SK-N-SH (cell line): ENCODE measurements at regions not wholly inside any gene's neighbourhood (a gene's known extent, or its start where the extent isn't known, plus 50 kb on each side); places are given as distances from the start of the nearest gene placed in this dataset.

Source experiments
- CTCF ChIA-PET: fragments of 300-600, 350-600 bp; formaldehyde crosslinking; extraction: SDS; loops from one replicate; lab custom pipeline; 2021; lab: Yijun Ruan, JAX
- POLR2A ChIA-PET: fragments of 350-600 bp; sonication (Branson Sonifier 250); formaldehyde crosslinking; extraction: SDS; loops from one replicate; lab custom pipeline; 2020; ENCODE audit warnings: antibody characterized with exemption, inconsistent platforms; lab: Yijun Ruan, JAX
- DNase-seq: peaks from one replicate; pipeline ENCODE4 v3.0.0; 2012
- H2AFZ ChIP-seq: fragments of 200-600 bp; sonication (generic); 2 replicates; pipeline ENCODE4 v1.8.1; 2016; ENCODE audit warnings: antibody characterized with exemption, mild to moderate bottlenecking, low read depth
- H3F3A ChIP-seq: fragments of 200-600 bp; sonication (generic); replicated peaks from 2 replicates; pipeline ENCODE3; 2016; ENCODE audit warnings: antibody characterized with exemption, mild to moderate bottlenecking; ENCODE audit not compliant: insufficient read depth
- H3K27ac ChIP-seq, 2 experiments: fragments of 200-500 bp in 1 of 2; fragments of 200-600 bp in 1 of 2; sonication (Bioruptor generic) in 1 of 2; sonication (generic), shearing (Covaris generic) in 1 of 2; 2 replicates each; pipeline versions ENCODE4 v1.5.1 to v1.6.1; 2014 to 2016; ENCODE audit warnings: low read depth in 2 of 2, inconsistent platforms in 1 of 2, low read length in 1 of 2, mild to moderate bottlenecking in 1 of 2, mixed read lengths in 1 of 2
- H3K27me3 ChIP-seq: fragments of 200-600 bp; sonication (generic), shearing (Covaris generic); 2 replicates; pipeline ENCODE4 v1.6.1; 2016; ENCODE audit warnings: mixed run types; ENCODE audit not compliant: insufficient read depth
- H3K36me3 ChIP-seq, 2 experiments: fragments of 200-500 bp in 1 of 2; fragments of 200-600 bp in 1 of 2; sonication (Bioruptor generic) in 1 of 2; sonication (generic) in 1 of 2; replicated peaks in 1 of 2; 2 replicates each; pipeline versions ENCODE3 to v1.5.1; 2014 to 2016; ENCODE audit warnings: low read length in 1 of 2, mild to moderate bottlenecking in 1 of 2; ENCODE audit not compliant: insufficient read depth in 2 of 2, control insufficient read depth in 1 of 2
- H3K4me1 ChIP-seq, 2 experiments: fragments of 200-500 bp in 1 of 2; fragments of 200-600 bp in 1 of 2; sonication (Bioruptor generic) in 1 of 2; sonication (generic), shearing (Covaris generic) in 1 of 2; 2 replicates each; pipeline versions ENCODE4 v1.5.1 to v1.6.1; 2014 to 2016; ENCODE audit warnings: low read depth in 1 of 2, low read length in 1 of 2, mixed run types in 1 of 2; ENCODE audit not compliant: insufficient read depth in 2 of 2, control insufficient read depth in 1 of 2
- H3K4me2 ChIP-seq: fragments of 200-600 bp; sonication (generic), shearing (Covaris generic); 2 replicates; pipeline ENCODE4 v1.6.1; 2017; ENCODE audit warnings: mixed run types
- H3K4me3 ChIP-seq, 2 experiments: fragments of 200-500 bp in 1 of 2; fragments of 200-600 bp in 1 of 2; sonication (Bioruptor generic) in 1 of 2; sonication (generic), shearing (Covaris generic) in 1 of 2; 2 replicates each; pipeline versions ENCODE4 v1.5.1 to v1.8.1; 2014 to 2016; ENCODE audit warnings: low read depth in 2 of 2, inconsistent platforms in 1 of 2, low read length in 1 of 2, mild to moderate bottlenecking in 1 of 2, mixed read lengths in 1 of 2, moderate library complexity in 1 of 2
- H3K79me2 ChIP-seq: fragments of 200-600 bp; sonication (generic); 2 replicates; pipeline ENCODE4 v1.8.1; 2017; ENCODE audit warnings: mild to moderate bottlenecking; ENCODE audit not compliant: insufficient read depth
- H3K9ac ChIP-seq: fragments of 200-600 bp; sonication (generic); 2 replicates; pipeline ENCODE4 v1.6.1; 2017; ENCODE audit warnings: mixed run types
- H3K9me2 ChIP-seq: fragments of 200-600 bp; sonication (generic); 2 replicates; pipeline ENCODE4 v1.6.1; 2017; ENCODE audit warnings: mixed run types
- H3K9me3 ChIP-seq: fragments of 200-600 bp; sonication (generic); 2 replicates; pipeline ENCODE4 v1.6.1; 2017; ENCODE audit warnings: mixed run types, mild to moderate bottlenecking, moderate library complexity
- H4K20me1 ChIP-seq: fragments of 200-600 bp; sonication (generic); 2 replicates; pipeline ENCODE4 v1.6.1; 2017; ENCODE audit warnings: mild to moderate bottlenecking, mixed run types; ENCODE audit not compliant: insufficient read depth
- FOXJ3 ChIP-seq: sonication (generic); formaldehyde crosslinking; IDR thresholded peaks from 2 replicates; pipeline ENCODE4 v1.5.1; 2020; ENCODE audit warnings: mild to moderate bottlenecking, missing genetic modification reagents
- FOXM1 ChIP-seq: IDR thresholded peaks from 2 replicates; pipeline ENCODE4 v1.4.0; 2012; ENCODE audit warnings: low read depth, mild to moderate bottlenecking
- GABPA ChIP-seq: IDR thresholded peaks from 2 replicates; pipeline ENCODE4 v1.4.0; 2012; ENCODE audit warnings: low read depth, mild to moderate bottlenecking
- MAX ChIP-seq: IDR thresholded peaks from 2 replicates; pipeline ENCODE4 v1.4.0; 2012; ENCODE audit warnings: low read depth
- MXI1 ChIP-seq: IDR thresholded peaks from 2 replicates; pipeline ENCODE4 v1.6.1; 2012; ENCODE audit warnings: mild to moderate bottlenecking, low read depth, low read length, improper control_type of control experiment
- NFIC ChIP-seq: IDR thresholded peaks from 2 replicates; pipeline ENCODE4 v1.4.0; 2012; ENCODE audit warnings: borderline replicate concordance
- NRF1 ChIP-seq: IDR thresholded peaks from 2 replicates; pipeline ENCODE4 v1.6.1; 2012; ENCODE audit warnings: low read depth, mild to moderate bottlenecking, low read length
- PBX3 ChIP-seq: IDR thresholded peaks from 2 replicates; pipeline ENCODE4; 2012
- POLR2AphosphoS5 ChIP-seq: IDR thresholded peaks from 2 replicates; pipeline ENCODE4 v1.6.1; 2012; ENCODE audit warnings: low read depth, low read length
- RAD21 ChIP-seq: IDR thresholded peaks from 2 replicates; pipeline ENCODE4 v1.6.1; 2012; ENCODE audit warnings: mild to moderate bottlenecking, low read length
- RFX5 ChIP-seq: IDR thresholded peaks from 2 replicates; pipeline ENCODE4 v1.6.1; 2012; ENCODE audit warnings: mild to moderate bottlenecking, improper control_type of control experiment, low read length
- RXRA ChIP-seq: IDR thresholded peaks from 2 replicates; pipeline ENCODE4 v1.4.0; 2012; ENCODE audit warnings: low read depth, mild to moderate bottlenecking, borderline replicate concordance
- SIN3A ChIP-seq: IDR thresholded peaks from 2 replicates; pipeline ENCODE4 v1.6.1; 2012; ENCODE audit warnings: low read depth, mild to moderate bottlenecking, low read length, moderate library complexity, borderline replicate concordance
- SMC3 ChIP-seq: IDR thresholded peaks from 2 replicates; pipeline ENCODE4 v1.6.1; 2012; ENCODE audit warnings: low read depth, low read length, improper control_type of control experiment
- TAF1 ChIP-seq: IDR thresholded peaks from 2 replicates; pipeline ENCODE4 v1.6.1; 2012; ENCODE audit warnings: low read depth, mild to moderate bottlenecking, low read length, moderate library complexity, borderline replicate concordance
- USF1 ChIP-seq: IDR thresholded peaks from 2 replicates; pipeline ENCODE4 v1.4.0; 2012; ENCODE audit warnings: low read depth, borderline replicate concordance
- USF2 ChIP-seq: fragments of 150-350 bp; IDR thresholded peaks from 2 replicates; pipeline ENCODE4 v1.6.1; 2017; ENCODE audit warnings: antibody characterized with exemption, low read length, low read depth, borderline replicate concordance
- WGBS: methylation state at CpG from one replicate; pipeline ENCODE4 v1.1.6; 2017; ENCODE audit warnings: low lambda C conversion rate; 5-methylcytosine and 5-hydroxymethylcytosine counted together

GRCh38 chr3:59450946-59451763, 401.3 kb upstream of the CFAP20DC start:
- no peak for DNase-seq

GRCh38 chr3:59450437-59450836, 400.6 kb upstream of the CFAP20DC start:
- no peak overlapping the region for H3K4me3 ChIP-seq
- H3K9me2 ChIP-seq: no peaks in the 10 kb centered on the region
- H3F3A ChIP-seq: no peaks in the 10 kb centered on the region
- H3K36me3 ChIP-seq: no peaks in the 10 kb centered on the region
- POLR2A ChIA-PET: no interaction called here
- no peak for TF ChIP-seq FOXJ3 (CRISPR knock-in tag)
- TF ChIP-seq NFIC: no peak
- TF ChIP-seq MXI1: no peak
- TF ChIP-seq MAX: no peak
- TF ChIP-seq GABPA: no peak
- TF ChIP-seq PBX3: no peak
- no peak for TF ChIP-seq NRF1
- no peak for TF ChIP-seq SIN3A
- TF ChIP-seq SMC3: no peak
- TF ChIP-seq TAF1: no peak
- no peak for TF ChIP-seq RAD21
- TF ChIP-seq RFX5: no peak
- TF ChIP-seq USF1: no peak
- no peak for TF ChIP-seq USF2
- H3K9me3 ChIP-seq: no peaks in the 10 kb centered on the region
- CTCF ChIA-PET: no interaction called here
- no peaks in the 10 kb centered on the region for H3K4me1 ChIP-seq
- DNase-seq: no peak
- no peak overlapping the region for H3K27ac ChIP-seq
- H4K20me1 ChIP-seq: no peaks in the 10 kb centered on the region
- 82% methylated on average over 5 of the region's 5 CpGs for WGBS
- H3K79me2 ChIP-seq: no peaks in the 10 kb centered on the region
- no peaks in the 10 kb centered on the region for H3K27me3 ChIP-seq
- no peak overlapping the region for H3K9ac ChIP-seq
- no peak overlapping the region for H2AFZ ChIP-seq
- no peak overlapping the region for H3K4me2 ChIP-seq

More at GRCh38 chr3:59450946-59451763, 401.3 kb upstream of the CFAP20DC start:
- 28% methylated on average over 6 of the region's 6 CpGs for WGBS
- Histone ChIP-seq H3K9me2 (no peaks in the 10 kb centered on the region), H3K36me3 (no peaks in the 10 kb centered on the region), H3K4me2 (no peak overlapping the region), H3F3A (no peaks in the 10 kb centered on the region), H2AFZ (no peak overlapping the region), H3K27me3 (no peaks in the 10 kb centered on the region), H3K79me2 (no peaks in the 10 kb centered on the region), H3K4me1 (no peaks in the 10 kb centered on the region), H3K4me3 (no peak overlapping the region), H3K9ac (no peak overlapping the region), H4K20me1 (no peaks in the 10 kb centered on the region), H3K9me3 (no peaks in the 10 kb centered on the region), H3K27ac (no peak overlapping the region)
- TF ChIP-seq FOXM1: no peak
- no peak for TF ChIP-seq SIN3A
- TF ChIP-seq RXRA: no peak
- no peak for TF ChIP-seq RAD21
- no peak for TF ChIP-seq USF2
- no peak for TF ChIP-seq POLR2AphosphoS5
- TF ChIP-seq NFIC: no peak
- CTCF ChIA-PET: no interaction called here
- POLR2A ChIA-PET: no interaction called here
